ENCODE measurements at regions not wholly inside any gene's neighbourhood (a gene's known extent, or its start where the extent isn't known, plus 50 kb on each side); places are given as distances from the start of the nearest gene placed in this dataset.

DNA sequence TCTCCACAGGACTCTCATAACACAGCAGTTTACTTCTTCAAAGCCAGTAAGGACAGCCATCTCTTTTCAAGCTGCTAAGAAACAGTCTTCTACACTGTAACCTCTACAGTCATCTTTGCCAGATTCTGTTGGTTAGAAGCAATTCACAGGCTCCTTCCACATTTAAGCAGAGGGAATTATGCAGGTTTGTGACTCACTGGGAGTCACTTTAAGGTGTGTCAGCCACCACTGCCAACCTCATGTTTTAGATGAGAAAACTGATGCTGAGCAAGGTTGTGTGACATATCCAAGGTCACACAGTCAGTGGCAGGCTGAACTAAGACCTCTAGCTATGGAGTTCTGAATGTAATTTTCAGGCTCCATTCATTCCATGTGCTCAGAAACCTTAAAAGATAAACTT is 143.5 kb downstream of the QDPR start:
- TF ChIP-seq, protein P1, sequence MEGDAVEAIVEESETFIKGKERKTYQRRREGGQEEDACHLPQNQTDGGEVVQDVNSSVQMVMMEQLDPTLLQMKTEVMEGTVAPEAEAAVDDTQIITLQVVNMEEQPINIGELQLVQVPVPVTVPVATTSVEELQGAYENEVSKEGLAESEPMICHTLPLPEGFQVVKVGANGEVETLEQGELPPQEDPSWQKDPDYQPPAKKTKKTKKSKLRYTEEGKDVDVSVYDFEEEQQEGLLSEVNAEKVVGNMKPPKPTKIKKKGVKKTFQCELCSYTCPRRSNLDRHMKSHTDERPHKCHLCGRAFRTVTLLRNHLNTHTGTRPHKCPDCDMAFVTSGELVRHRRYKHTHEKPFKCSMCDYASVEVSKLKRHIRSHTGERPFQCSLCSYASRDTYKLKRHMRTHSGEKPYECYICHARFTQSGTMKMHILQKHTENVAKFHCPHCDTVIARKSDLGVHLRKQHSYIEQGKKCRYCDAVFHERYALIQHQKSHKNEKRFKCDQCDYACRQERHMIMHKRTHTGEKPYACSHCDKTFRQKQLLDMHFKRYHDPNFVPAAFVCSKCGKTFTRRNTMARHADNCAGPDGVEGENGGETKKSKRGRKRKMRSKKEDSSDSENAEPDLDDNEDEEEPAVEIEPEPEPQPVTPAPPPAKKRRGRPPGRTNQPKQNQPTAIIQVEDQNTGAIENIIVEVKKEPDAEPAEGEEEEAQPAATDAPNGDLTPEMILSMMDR (IDR thresholded peaks at IDR 0.05; ENCODE audit: low read depth, low read length): no peak
- no peak for TF ChIP-seq POLR2A (IDR thresholded peaks at IDR 0.05; ENCODE audit: extremely low read depth, insufficient read length)
